ENCODE measurements at regions not wholly inside any gene's neighbourhood (a gene's known extent, or its start where the extent isn't known, plus 50 kb on each side); places are given as distances from the start of the nearest gene placed in this dataset.

DNA sequence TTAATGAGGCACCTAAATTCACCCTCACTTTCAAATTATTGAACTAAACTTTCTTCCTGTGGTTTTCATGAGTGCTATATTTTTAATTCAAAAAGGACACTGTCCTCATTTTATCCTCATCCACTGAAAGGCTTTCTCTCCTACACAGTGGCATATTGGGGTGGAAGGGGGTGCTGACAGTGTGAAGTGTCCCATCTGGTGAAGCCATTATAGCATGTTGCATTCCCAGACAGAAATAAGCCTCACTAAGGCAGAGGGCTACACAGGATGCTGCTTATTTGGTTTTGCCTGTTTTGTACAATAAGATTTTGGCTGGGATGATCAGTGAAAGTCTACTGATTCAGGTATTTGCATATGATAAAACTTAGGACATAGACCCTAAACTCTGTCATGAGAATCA lies 82.4 kb upstream of the INHBA start:
- H3K27ac ChIP-seq: no peak overlapping the region
- TF ChIP-seq POLR2A (IDR thresholded peaks at IDR 0.05): no peak
- TF ChIP-seq, protein P1, sequence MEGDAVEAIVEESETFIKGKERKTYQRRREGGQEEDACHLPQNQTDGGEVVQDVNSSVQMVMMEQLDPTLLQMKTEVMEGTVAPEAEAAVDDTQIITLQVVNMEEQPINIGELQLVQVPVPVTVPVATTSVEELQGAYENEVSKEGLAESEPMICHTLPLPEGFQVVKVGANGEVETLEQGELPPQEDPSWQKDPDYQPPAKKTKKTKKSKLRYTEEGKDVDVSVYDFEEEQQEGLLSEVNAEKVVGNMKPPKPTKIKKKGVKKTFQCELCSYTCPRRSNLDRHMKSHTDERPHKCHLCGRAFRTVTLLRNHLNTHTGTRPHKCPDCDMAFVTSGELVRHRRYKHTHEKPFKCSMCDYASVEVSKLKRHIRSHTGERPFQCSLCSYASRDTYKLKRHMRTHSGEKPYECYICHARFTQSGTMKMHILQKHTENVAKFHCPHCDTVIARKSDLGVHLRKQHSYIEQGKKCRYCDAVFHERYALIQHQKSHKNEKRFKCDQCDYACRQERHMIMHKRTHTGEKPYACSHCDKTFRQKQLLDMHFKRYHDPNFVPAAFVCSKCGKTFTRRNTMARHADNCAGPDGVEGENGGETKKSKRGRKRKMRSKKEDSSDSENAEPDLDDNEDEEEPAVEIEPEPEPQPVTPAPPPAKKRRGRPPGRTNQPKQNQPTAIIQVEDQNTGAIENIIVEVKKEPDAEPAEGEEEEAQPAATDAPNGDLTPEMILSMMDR (IDR thresholded peaks at IDR 0.05): no peak

DNA sequence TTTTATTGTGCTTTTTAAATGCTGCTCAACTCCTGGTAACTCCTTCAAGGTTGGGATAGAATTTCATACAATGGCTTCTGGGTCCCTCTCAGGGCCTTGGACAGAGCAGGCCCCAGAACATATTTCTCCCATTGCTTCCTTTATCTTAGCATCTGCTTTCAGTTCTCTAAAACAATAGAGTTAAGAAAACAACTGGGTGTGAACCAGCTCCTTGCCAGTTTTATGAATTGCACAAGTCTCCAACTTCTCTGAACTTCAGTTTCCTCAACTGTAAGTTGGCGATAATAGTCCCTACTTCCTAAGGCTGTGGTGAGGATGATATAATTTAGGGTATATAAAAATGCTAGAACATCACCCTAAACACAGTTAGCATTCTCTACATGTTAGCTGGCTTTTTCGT lies 77.0 kb upstream of the INHBA start:
- no peak overlapping the region for H3K27ac ChIP-seq
- H3K4me3 ChIP-seq: no peak overlapping the region
- H3K9me3 ChIP-seq: no peaks in the 10 kb centered on the region
- no peaks in the 10 kb centered on the region for H3K36me3 ChIP-seq
- no peak for DNase-seq
- no peaks in the 10 kb centered on the region for H3K27me3 ChIP-seq
- TF ChIP-seq, protein P1 (IDR thresholded peaks at IDR 0.05): no peak
- no peak for TF ChIP-seq POLR2A (IDR thresholded peaks at IDR 0.05)
- no peaks in the 10 kb centered on the region for H3K4me1 ChIP-seq

More for the DNA sequence above, 82.4 kb upstream of the INHBA start:
- no peak overlapping the region for H3K4me3 ChIP-seq
- H3K4me1 ChIP-seq: no peaks in the 10 kb centered on the region
- DNase-seq: no peak
- no peaks in the 10 kb centered on the region for H3K36me3 ChIP-seq
- no peaks in the 10 kb centered on the region for H3K9me3 ChIP-seq
- H3K27me3 ChIP-seq: no peaks in the 10 kb centered on the region

DNA sequence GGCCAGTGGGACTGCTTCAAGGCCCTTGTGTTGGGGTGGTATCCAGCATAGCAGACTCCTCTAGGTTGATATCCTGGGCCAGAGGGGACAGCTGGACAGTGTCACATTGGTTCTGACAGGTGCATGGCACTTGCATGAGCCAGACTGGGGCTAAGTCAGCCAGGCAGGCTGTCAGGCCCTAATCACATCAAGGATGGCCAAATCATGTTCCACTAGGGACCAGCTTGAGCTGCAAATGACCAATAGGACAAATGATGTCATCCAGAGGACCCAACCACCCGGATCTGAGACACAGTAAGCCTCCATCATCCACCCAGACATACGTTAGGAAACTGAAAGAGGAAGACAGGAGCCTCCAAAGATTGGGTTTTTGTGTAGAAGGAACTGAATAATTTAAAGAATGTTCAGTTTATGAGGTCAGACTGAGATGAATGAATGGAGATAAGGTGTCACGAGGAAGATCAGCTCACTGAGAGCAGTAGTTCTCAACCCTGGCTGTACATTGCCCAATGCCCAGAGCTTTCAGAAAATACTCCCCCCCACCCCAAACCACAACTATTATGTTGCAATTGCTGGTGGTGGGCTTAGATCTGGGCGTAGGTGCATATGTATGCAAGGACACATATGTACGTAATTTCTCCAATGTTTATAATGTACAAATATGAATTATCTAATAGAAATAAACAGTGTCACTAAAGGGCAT lies 75.2 kb upstream of the INHBA start:
- H3K4me3 ChIP-seq: no peak overlapping the region
- no peak for TF ChIP-seq POLR2A (IDR thresholded peaks at IDR 0.05)
- TF ChIP-seq, protein P1 (IDR thresholded peaks at IDR 0.05): no peak
- H3K9me3 ChIP-seq: no peaks in the 10 kb centered on the region
- no peak overlapping the region for H3K27ac ChIP-seq
- no peaks in the 10 kb centered on the region for H3K4me1 ChIP-seq
- DNase-seq: no peak
- no peaks in the 10 kb centered on the region for H3K27me3 ChIP-seq
- H3K36me3 ChIP-seq: no peaks in the 10 kb centered on the region

DNA sequence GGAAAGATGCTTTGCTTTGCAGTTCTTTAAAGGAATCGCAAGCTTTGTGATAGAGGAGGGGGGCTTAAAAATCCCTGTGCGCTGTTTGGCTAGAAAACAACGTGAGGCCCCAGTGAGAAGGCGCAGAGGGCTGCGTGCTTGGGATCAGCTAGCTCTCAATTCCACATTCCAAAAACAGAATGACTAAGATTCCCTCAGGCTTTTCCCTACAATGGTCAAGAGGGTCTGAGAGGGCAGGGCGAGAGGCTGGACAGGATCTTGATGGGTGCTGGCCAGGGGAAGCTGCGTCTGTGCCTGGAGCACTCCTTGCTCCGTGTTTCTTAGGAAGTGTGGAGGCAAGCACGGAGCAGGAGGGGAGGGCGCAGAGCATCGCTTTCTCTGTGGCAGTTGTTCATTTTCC lies 72.1 kb upstream of the INHBA start:
- Histone ChIP-seq H3K27me3 (no peaks in the 10 kb centered on the region), H3K9me3 (no peaks in the 10 kb centered on the region), H3K27ac (no peak overlapping the region), H3K4me1 (no peaks in the 10 kb centered on the region), H3K4me3 (no peak overlapping the region), H3K36me3 (no peaks in the 10 kb centered on the region)
- TF ChIP-seq, protein P1 (IDR thresholded peaks at IDR 0.05): no peak
- TF ChIP-seq POLR2A (IDR thresholded peaks at IDR 0.05): no peak
- no peak for DNase-seq

DNA sequence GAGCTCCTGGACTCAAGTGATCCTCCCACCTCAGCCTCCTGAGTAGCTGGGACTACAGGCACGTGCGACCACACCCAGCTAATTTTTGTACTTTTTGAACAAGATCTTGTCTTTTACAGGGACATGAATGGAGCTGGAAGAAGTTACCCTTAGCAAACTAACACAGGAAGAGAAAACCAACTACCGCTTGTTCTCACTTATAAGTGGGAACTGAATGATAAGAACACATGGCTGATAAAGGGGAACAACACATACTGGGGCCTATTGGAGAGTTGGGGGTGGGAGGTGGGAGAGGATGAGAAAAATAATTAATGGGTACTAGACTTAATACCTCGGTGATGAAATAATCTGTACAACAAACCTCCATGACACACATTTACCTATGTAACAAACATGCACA lies 70.9 kb upstream of the INHBA start:
- no peak overlapping the region for H3K27ac ChIP-seq
- H3K9me3 ChIP-seq: no peaks in the 10 kb centered on the region
- no peaks in the 10 kb centered on the region for H3K4me1 ChIP-seq
- no peak for DNase-seq
- H3K27me3 ChIP-seq: no peaks in the 10 kb centered on the region
- TF ChIP-seq, protein P1 (IDR thresholded peaks at IDR 0.05): no peak
- no peak for TF ChIP-seq POLR2A (IDR thresholded peaks at IDR 0.05)
- no peaks in the 10 kb centered on the region for H3K36me3 ChIP-seq
- H3K4me3 ChIP-seq: no peak overlapping the region

DNA sequence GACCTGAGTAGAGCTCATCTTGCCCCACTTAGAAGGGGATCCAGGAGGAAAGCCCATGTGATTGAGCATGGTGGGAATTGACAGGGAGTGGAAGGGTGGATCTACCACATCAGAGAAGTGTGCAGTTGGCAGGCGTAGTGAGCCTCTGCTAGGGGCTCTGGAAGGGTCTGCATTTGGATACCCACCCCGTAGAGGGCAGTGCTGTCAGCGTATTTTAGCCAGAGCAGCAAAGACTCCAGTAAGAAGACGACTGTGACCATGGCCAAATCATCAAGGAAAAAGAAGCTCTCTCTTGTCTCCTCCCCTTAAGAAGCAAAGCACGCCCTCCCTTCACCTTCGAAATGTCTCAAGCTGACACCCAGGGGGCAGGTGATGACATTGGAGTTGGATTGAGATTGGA lies 68.8 kb upstream of the INHBA start:
- H3K4me3 ChIP-seq: no peak overlapping the region
- H3K9me3 ChIP-seq: no peaks in the 10 kb centered on the region
- no peaks in the 10 kb centered on the region for H3K27me3 ChIP-seq
- TF ChIP-seq POLR2A (IDR thresholded peaks at IDR 0.05): no peak
- TF ChIP-seq, protein P1 (IDR thresholded peaks at IDR 0.05): no peak
- no peak overlapping the region for H3K27ac ChIP-seq
- DNase-seq: no peak
- no peaks in the 10 kb centered on the region for H3K4me1 ChIP-seq
- H3K36me3 ChIP-seq: no peaks in the 10 kb centered on the region

All from Peyer's patch (tissue), 4 donors.